ENCODE measurements at regions not wholly inside any gene's neighbourhood (a gene's known extent, or its start where the extent isn't known, plus 50 kb on each side); places are given as distances from the start of the nearest gene placed in this dataset.

GRCh38 chr7:155884225-155885166, 72.2 kb upstream of the SHH start:
- TF ChIP-seq EZH2 (IDR thresholded peaks at IDR 0.05; ENCODE audit: insufficient read depth, poor library complexity, severe bottlenecking) (no peak), EZH2phosphoT487 (IDR thresholded peaks at IDR 0.05; ENCODE audit: insufficient read depth, low read depth) (no peak)

Measured in GM23248 (cell line).